ENCODE measurements at regions not wholly inside any gene's neighbourhood (a gene's known extent, or its start where the extent isn't known, plus 50 kb on each side); places are given as distances from the start of the nearest gene placed in this dataset.

GRCh38 chr21:27114111-27114510, 147.2 kb upstream of the ADAMTS5 start:
- no peak for DNase-seq

- no peak for DNase-seq
Observed at GRCh38 chr21:27112186-27112585, 145.3 kb upstream of the ADAMTS5 start.

DNA sequence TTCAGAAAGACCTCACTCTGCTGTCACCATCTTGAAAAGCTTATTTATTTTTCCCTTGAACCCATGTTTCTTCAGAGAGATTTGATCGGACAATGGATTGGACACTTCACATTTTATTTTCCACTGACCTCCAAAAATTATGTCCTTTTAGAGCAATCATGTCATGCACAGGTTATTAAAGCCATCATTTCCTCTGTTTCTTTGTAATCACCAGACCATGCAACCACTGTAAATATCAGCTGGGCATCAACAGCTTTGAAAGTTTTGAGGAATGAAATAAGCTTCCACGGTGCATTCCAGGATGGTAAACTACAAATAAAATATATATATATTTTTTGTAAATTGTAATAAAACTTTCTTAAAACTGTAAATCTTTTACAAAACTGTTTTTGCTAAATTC, 144.1 kb upstream of the ADAMTS5 start:
- no peak for DNase-seq

DNA sequence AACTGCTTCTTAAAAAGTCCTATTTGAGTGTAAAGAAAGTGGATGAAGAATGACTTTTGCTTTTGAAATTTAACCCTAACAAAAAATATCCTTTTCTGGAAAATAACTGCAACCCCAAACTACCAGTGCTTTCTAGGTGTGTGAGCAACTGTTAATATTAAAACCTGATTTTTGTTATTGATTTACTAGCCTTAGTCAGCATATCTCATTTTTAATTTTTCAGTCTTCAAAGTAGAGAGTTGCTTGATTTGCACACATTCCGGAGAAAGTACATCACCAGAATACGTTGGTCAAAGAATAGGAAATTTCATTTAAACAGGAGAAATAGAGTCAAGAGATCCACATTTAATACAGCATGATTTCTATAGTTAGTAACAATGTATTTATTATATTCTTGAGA, 141.8 kb upstream of the ADAMTS5 start:
- no peak for DNase-seq

GRCh38 chr21:27108228-27108627, 141.3 kb upstream of the ADAMTS5 start:
- DNase-seq = no peak

DNA sequence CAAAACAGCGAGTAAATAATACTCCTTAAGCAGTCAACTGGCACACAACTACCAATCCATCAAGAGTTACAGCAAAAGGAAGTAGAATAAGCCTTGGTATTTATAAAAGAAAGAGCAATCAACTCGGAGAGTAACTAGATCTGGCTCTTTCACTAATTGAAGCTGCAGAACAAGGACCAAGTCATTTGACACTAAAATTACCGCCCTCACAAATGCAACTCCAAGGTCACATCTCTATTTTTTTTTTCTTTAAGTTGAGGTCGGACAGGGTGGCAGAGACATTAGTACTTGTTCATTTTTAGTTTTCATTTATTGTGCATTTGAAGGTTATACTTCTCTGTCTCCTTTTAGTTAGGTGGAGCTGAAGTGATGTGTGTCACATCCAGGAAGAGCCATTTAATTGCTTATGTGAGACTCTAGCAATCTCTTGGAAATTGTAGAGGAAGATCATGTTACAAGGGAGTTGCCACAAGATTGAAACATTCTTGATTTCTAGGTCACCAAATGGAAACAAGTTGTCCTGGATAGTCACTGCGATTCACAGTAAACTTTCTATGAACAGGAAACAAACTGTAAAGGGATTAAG, 138.1 kb upstream of the ADAMTS5 start:
- no peak for DNase-seq

- DNase-seq = no peak
Observed at GRCh38 chr21:27103768-27104167, 136.9 kb upstream of the ADAMTS5 start.

- DNase-seq = no peak
Observed at GRCh38 chr21:27101523-27101922, 134.6 kb upstream of the ADAMTS5 start.

- DNase-seq = no peak
Observed at GRCh38 chr21:27094184-27094948, 127.5 kb upstream of the ADAMTS5 start.

GRCh38 chr21:27086630-27087029, 119.7 kb upstream of the ADAMTS5 start:
- DNase-seq = no peak

- DNase-seq = no peak
Observed at GRCh38 chr21:27086186-27086585, 119.3 kb upstream of the ADAMTS5 start.

DNA sequence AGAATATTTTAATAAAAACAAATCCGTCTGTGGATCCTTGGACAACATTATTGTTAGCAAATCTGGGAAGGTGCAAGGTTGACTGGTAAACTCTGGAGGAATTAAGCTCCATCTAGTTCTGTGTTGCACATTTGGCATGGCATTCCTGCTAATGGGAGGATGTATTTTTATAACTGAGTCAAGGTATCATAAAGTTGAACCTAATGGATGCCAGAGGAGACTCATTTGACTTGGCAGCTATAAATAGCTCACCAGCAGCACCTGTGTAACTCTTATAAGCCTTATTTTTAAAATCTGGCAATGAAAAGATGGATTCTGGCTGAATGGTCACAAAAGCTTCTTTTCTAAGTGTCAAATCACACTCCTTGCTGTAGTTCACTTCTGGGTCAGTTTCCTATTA, 118.5 kb upstream of the ADAMTS5 start:
- DNase-seq = no peak

GRCh38 chr21:27083144-27083543, 116.3 kb upstream of the ADAMTS5 start:
- DNase-seq = no peak

DNA sequence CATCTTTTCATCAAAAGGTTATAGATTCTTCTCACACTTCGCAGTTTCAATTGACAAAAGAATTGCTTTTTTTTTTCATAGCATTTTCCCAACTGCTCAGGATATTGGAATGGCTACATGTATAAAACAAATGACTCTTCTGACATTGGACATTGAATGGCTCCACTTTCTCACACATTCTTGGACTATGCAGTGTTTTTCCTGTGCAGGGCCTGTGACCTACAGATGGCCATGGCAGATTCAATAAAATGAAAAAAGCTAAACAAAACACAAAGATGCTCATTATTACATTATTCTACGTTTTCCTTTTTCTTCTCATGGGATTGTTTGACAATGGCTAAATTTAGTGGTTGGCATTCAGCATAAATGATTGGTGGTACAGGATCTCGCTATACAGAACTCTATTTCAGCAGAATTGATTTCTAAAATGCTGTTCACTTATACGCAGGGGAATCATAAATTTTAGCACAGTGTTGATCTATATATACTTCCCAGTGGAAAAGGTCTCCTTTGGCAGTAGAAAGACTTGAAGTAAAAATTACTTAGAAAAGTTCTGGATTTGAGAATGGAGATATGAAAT, 115.6 kb upstream of the ADAMTS5 start:
- no peak for DNase-seq

- DNase-seq = peak; percentile 75
Observed at GRCh38 chr21:27079636-27080240, 112.8 kb upstream of the ADAMTS5 start.

DNA sequence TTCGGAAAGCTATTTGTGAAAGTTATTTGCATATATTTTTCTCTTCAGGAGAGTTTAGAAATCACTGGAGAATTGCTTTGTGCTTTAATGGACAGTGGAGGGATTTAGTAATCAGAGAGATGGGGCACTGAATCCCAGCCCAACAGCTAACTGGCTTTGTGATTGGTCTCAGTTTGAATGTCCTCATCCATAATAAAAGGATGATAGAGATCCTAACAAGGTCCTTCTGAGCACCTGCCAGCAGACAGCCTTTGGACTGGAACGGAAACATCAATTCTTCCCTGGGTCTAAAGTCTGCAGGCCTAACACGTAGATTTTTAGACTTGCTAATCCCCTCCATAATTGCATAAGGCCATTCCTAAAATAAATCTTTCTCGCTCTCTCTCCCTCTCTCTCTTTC, 112.0 kb upstream of the ADAMTS5 start:
- no peak for DNase-seq

DNA sequence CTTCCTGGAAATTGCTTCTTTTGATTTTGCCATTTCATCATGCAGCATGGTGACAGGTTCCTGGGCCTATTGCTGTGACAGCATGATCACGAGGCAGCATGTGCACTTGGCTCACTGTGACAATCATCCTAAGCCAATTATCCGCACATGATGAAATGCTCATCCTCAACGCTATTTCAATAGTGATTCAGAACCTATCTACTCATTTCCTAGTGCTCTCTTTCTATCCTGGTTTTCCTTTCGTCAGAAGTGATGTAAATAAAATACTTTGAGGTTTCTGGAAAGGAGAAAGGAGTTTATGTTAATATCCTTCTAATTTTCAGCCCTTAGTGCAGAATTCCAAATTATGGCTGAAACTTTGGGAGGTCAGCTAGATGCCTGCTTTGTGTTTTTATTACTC, 110.6 kb upstream of the ADAMTS5 start:
- DNase-seq = no peak

DNA sequence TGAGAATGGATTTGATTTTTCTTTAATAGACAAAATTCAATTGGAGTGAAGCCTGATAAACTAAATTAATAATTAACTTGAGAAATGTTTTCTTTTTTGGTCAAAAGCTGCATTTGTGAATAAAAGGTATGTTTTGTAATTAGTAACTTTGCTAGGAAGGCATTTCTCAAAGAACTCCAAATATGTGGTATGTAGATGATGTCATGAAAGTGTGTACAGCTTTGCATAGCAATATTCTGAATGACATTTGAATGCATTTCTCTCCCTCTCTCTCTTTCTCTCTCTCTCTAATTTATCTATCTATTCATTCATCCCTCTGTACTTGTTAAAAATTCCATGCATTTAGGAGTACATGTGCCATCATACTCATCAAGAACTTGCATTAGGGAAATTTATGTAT, 109.1 kb upstream of the ADAMTS5 start:
- DNase-seq = no peak

GRCh38 chr21:27070861-27071670, 104.2 kb upstream of the ADAMTS5 start:
- no peak for DNase-seq

DNA sequence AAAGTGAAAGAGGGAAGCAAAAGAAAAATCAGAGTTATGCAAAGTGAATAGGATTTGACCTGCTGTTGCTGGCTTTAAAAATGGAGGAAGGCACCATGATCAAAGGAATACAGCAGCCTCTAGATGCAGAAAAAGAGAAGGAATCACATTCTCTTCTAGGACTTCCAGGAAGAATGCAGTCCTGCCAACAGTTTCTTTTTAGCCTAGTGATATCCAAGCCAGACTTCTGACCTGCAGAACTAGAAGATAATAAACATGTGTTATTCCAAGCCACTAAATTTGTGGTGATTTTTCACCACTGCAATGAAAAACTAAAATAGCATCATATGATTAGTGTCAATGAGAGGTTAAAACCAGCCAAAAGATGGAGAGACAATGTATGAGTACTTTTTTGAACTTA, 101.9 kb upstream of the ADAMTS5 start:
- no peak for DNase-seq

GRCh38 chr21:27067226-27067625, 100.3 kb upstream of the ADAMTS5 start:
- no peak for DNase-seq

GRCh38 chr21:27062443-27062842, 95.6 kb upstream of the ADAMTS5 start:
- DNase-seq = no peak

DNA sequence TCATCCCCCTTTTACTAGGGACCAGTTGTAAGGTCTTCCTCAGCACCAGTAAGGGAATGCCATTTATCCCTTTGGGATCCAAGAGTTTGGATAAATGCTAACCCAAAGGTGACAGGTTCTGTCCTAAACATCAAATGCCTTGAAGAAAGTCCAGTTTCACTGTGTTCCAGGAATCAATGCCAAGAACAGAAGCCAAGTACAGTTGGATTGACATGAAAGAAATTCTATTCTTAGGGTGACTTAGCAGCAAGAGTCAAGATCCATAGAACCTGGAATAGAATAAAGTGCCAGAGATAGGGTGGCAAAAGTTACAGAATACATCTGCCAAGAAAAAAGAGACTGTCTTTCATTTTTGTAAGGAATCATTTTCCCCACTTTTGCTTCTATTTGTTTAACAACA, 94.9 kb upstream of the ADAMTS5 start:
- DNase-seq = no peak
